H9 (cell line): ENCODE measurements at regions not wholly inside any gene's neighbourhood (a gene's known extent, or its start where the extent isn't known, plus 50 kb on each side); places are given as distances from the start of the nearest gene placed in this dataset.

Experiments used
- DNase-seq: peaks from one replicate; pipeline ENCODE4 v3.0.0-alpha.2; 2017
- H2AFZ ChIP-seq: one replicate; pipeline ENCODE4 v1.6.1; 2013; ENCODE audit warnings: mild to moderate bottlenecking, low read length, control low read depth, moderate library complexity
- H2AK5ac ChIP-seq: 2 replicates; pipeline ENCODE4 v1.6.1; 2013; ENCODE audit warnings: low read length, control low read depth, mixed read lengths; ENCODE audit not compliant: insufficient read length
- H2BK120ac ChIP-seq: one replicate; pipeline ENCODE4 v1.6.1; 2013; ENCODE audit warnings: low read depth, mild to moderate bottlenecking, low read length, control low read depth, inconsistent platforms; ENCODE audit not compliant: poor library complexity, severe bottlenecking
- H2BK12ac ChIP-seq: 2 replicates; pipeline ENCODE4 v1.6.1; 2013; ENCODE audit warnings: low read length, control low read depth, mixed read lengths, low read depth; ENCODE audit not compliant: insufficient read length
- H2BK15ac ChIP-seq: 2 replicates; pipeline ENCODE4 v1.6.1; 2013; ENCODE audit warnings: low read depth, low read length, control low read depth
- H2BK20ac ChIP-seq: one replicate; pipeline ENCODE4 v1.6.1; 2013; ENCODE audit warnings: low read depth, mild to moderate bottlenecking, low read length, control low read depth, inconsistent platforms; ENCODE audit not compliant: poor library complexity, severe bottlenecking
- H2BK5ac ChIP-seq: 2 replicates; pipeline ENCODE4 v1.6.1; 2013; ENCODE audit warnings: low read length, control low read depth, mixed read lengths; ENCODE audit not compliant: insufficient read length
- H3K14ac ChIP-seq: 2 replicates; pipeline ENCODE4 v1.6.1; 2013; ENCODE audit warnings: low read length, control low read depth; ENCODE audit not compliant: insufficient read depth
- H3K18ac ChIP-seq: 2 replicates; pipeline ENCODE4 v1.6.1; 2013; ENCODE audit warnings: low read depth, mild to moderate bottlenecking, mixed read lengths, low read length, control low read depth; ENCODE audit not compliant: insufficient read length
- H3K23ac ChIP-seq: 2 replicates; pipeline ENCODE4 v1.6.1; 2013; ENCODE audit warnings: low read length, control low read depth, mixed read lengths, low read depth; ENCODE audit not compliant: insufficient read length
- H3K23me2 ChIP-seq: 2 replicates; pipeline ENCODE4 v1.6.1; 2013; ENCODE audit warnings: low read depth, mild to moderate bottlenecking, mixed read lengths, low read length, control low read depth; ENCODE audit not compliant: insufficient read length, poor library complexity, severe bottlenecking
- H3K27ac ChIP-seq: 2 replicates; pipeline ENCODE4 v1.5.1; 2013; ENCODE audit warnings: low read length, control low read depth, mixed read lengths, low read depth; ENCODE audit not compliant: insufficient read length
- H3K27me3 ChIP-seq: 2 replicates; pipeline ENCODE4 v1.6.1; 2013; ENCODE audit warnings: low read length, control low read depth, inconsistent platforms; ENCODE audit not compliant: insufficient read depth
- H3K4ac ChIP-seq: 2 replicates; pipeline ENCODE4 v1.6.1; 2013; ENCODE audit warnings: low read depth, mild to moderate bottlenecking, control low read depth, inconsistent platforms, low read length, moderate library complexity
- H3K4me1 ChIP-seq: 2 replicates; pipeline ENCODE4 v1.6.1; 2013; ENCODE audit warnings: low read length, control low read depth, inconsistent platforms; ENCODE audit not compliant: insufficient read depth
- H3K4me2 ChIP-seq: 2 replicates; pipeline ENCODE4 v1.6.1; 2013; ENCODE audit warnings: low read length, control low read depth, mixed read lengths; ENCODE audit not compliant: insufficient read length, insufficient read depth
- H3K56ac ChIP-seq: 2 replicates; pipeline ENCODE4 v1.6.1; 2013; ENCODE audit warnings: low read depth, mild to moderate bottlenecking, mixed read lengths, low read length, control low read depth; ENCODE audit not compliant: insufficient read length
- H3K79me1 ChIP-seq: 2 replicates; pipeline ENCODE4 v1.6.1; 2013; ENCODE audit warnings: low read depth, mild to moderate bottlenecking, moderate library complexity, low read length, control low read depth, inconsistent platforms; ENCODE audit not compliant: insufficient read depth, poor library complexity, severe bottlenecking
- H3K79me2 ChIP-seq: 2 replicates; pipeline ENCODE4 v1.6.1; 2013; ENCODE audit warnings: low read length, control low read depth, inconsistent platforms; ENCODE audit not compliant: insufficient read depth
- H3K9ac ChIP-seq: 2 replicates; pipeline ENCODE4 v1.6.1; 2013; ENCODE audit warnings: low read length, control low read depth, mixed read lengths; ENCODE audit not compliant: insufficient read length; ENCODE audit errors: extremely low read depth
- H3K9me3 ChIP-seq: one replicate; pipeline ENCODE4 v1.6.1; 2013; ENCODE audit warnings: low read depth, low read length, inconsistent platforms; ENCODE audit not compliant: control insufficient read depth
- H3T11ph ChIP-seq: one replicate; pipeline ENCODE4 v1.6.1; 2013; ENCODE audit warnings: mild to moderate bottlenecking, low read length, control low read depth, inconsistent platforms
- H4K20me1 ChIP-seq: one replicate; pipeline ENCODE4 v1.6.1; 2013; ENCODE audit not compliant: control insufficient read depth, insufficient read length, insufficient read depth
- H4K5ac ChIP-seq: 2 replicates; pipeline ENCODE4 v1.6.1; 2013; ENCODE audit warnings: low read depth, mild to moderate bottlenecking, mixed read lengths, low read length, control low read depth; ENCODE audit not compliant: insufficient read length
- H4K8ac ChIP-seq: replicated peaks from 2 replicates; pipeline ENCODE4 v1.6.1; 2013; ENCODE audit warnings: low read length, control low read depth, mixed read lengths, low read depth; ENCODE audit not compliant: insufficient read length
- H4K91ac ChIP-seq: 2 replicates; pipeline ENCODE4 v1.6.1; 2013; ENCODE audit warnings: low read depth, mild to moderate bottlenecking, moderate library complexity, mixed read lengths, low read length, control low read depth; ENCODE audit not compliant: insufficient read length
- H3K27ac Mint-ChIP-seq, 3 experiments: 2 replicates in 2 of 3; 3 replicates in 1 of 3; pipeline ENCODE4 v1.8.0; 2020 to 2021; ENCODE audit warnings: mixed read lengths in 3 of 3, mild to moderate bottlenecking in 1 of 3, moderate library complexity in 1 of 3
- H3K27me3 Mint-ChIP-seq: 2 replicates; pipeline ENCODE4 v1.8.0; 2021; ENCODE audit warnings: low read depth, mild to moderate bottlenecking, moderate library complexity, mixed read lengths
- H3K36me3 Mint-ChIP-seq, 3 experiments: 2 replicates in 2 of 3; 3 replicates in 1 of 3; pipeline ENCODE4 v1.8.0; 2020 to 2021; ENCODE audit warnings: low read depth in 3 of 3, mixed read lengths in 3 of 3; ENCODE audit not compliant: insufficient read depth in 1 of 3
- H3K4me1 Mint-ChIP-seq, 2 experiments: 2 replicates each; pipeline ENCODE4 v1.8.0; 2020; ENCODE audit warnings: mixed read lengths in 2 of 2
- H3K4me3 Mint-ChIP-seq, 2 experiments: 2 replicates in 1 of 2; 3 replicates in 1 of 2; pipeline ENCODE4 v1.8.0; 2020 to 2021; ENCODE audit warnings: mild to moderate bottlenecking in 2 of 2, mixed read lengths in 2 of 2, moderate library complexity in 1 of 2
- H3K9me3 Mint-ChIP-seq, 2 experiments: 2 replicates in 1 of 2; 3 replicates in 1 of 2; pipeline ENCODE4 v1.8.0; 2020; ENCODE audit warnings: mild to moderate bottlenecking in 2 of 2, mixed read lengths in 2 of 2, moderate library complexity in 1 of 2
- WGBS: extraction: QIAGEN DNeasy Blood & Tissue Kit; methylation state at CpG from one replicate; pipeline ENCODE4 v1.1.7; 2013; ENCODE audit warnings: missing lambda C conversion rate, low lambda C conversion rate, mixed read lengths; ENCODE audit not compliant: insufficient read length; ENCODE audit errors: extremely low coverage; 5-methylcytosine and 5-hydroxymethylcytosine counted together
- TF ChIP-seq, protein P1 (sequence below): fragments of 200-600 bp; sonication (generic); conservative IDR thresholded peaks from 3 replicates; pipeline ENCODE4 v1.8.0; 2021; ENCODE audit warnings: antibody characterized with exemption, mild to moderate bottlenecking

DNA sequence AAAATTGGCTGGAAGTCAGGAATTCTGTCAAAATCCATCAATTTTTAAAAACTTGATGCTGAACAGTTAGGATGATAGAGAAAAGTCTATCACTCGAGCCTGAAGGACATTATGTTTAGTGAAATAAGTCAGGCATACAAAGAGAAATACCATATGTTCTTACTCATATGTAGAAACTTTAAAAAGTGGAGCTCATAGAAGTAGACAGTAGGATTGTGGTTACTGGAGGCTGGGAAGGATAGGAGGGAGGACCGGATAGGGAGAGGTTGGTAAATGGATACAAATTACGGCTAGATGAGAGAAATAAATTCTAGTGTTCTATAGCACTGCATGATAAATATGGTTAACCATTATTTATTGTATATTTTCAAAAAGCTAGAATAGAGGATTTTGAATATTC lies 389.5 kb upstream of the RASGRP1 start:
- H4K91ac ChIP-seq, result no peak overlapping the region
- no CpG with 5 or more reads among the region's 3 CpGs for WGBS
- no peaks in the 10 kb centered on the region for H3K27me3 ChIP-seq
- no peak overlapping the region for H2BK15ac ChIP-seq
- no peak overlapping the region for H2BK5ac ChIP-seq
- no peak overlapping the region for H2BK20ac ChIP-seq
- no peaks in the 10 kb centered on the region for H3K9me3 ChIP-seq
- TF ChIP-seq, protein P1, sequence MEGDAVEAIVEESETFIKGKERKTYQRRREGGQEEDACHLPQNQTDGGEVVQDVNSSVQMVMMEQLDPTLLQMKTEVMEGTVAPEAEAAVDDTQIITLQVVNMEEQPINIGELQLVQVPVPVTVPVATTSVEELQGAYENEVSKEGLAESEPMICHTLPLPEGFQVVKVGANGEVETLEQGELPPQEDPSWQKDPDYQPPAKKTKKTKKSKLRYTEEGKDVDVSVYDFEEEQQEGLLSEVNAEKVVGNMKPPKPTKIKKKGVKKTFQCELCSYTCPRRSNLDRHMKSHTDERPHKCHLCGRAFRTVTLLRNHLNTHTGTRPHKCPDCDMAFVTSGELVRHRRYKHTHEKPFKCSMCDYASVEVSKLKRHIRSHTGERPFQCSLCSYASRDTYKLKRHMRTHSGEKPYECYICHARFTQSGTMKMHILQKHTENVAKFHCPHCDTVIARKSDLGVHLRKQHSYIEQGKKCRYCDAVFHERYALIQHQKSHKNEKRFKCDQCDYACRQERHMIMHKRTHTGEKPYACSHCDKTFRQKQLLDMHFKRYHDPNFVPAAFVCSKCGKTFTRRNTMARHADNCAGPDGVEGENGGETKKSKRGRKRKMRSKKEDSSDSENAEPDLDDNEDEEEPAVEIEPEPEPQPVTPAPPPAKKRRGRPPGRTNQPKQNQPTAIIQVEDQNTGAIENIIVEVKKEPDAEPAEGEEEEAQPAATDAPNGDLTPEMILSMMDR, result no peak
- no peaks in the 10 kb centered on the region for H3K23me2 ChIP-seq
- H3K14ac ChIP-seq, result no peak overlapping the region
- no peak overlapping the region for H3K27ac ChIP-seq
- H4K5ac ChIP-seq, result no peak overlapping the region
- no peak overlapping the region for H2AFZ ChIP-seq
- H2AK5ac ChIP-seq, result no peak overlapping the region
- no peaks in the 10 kb centered on the region for H3K9me3 Mint-ChIP-seq
- no peak overlapping the region for H3K4me2 ChIP-seq
- H3K36me3 Mint-ChIP-seq, result no peaks in the 10 kb centered on the region
- H3T11ph ChIP-seq, result no peak overlapping the region
- H3K23ac ChIP-seq, result no peak overlapping the region
- H3K9ac ChIP-seq, result no peak overlapping the region
- no peak overlapping the region for H3K56ac ChIP-seq
- H3K4me1 ChIP-seq, result no peaks in the 10 kb centered on the region; the same call in 1 of the 2 replicates
- H4K20me1 ChIP-seq, result no peaks in the 10 kb centered on the region
- H3K18ac ChIP-seq, result no peak overlapping the region
- H3K4me1 Mint-ChIP-seq, result peaks cover 0 to 7% of the 10 kb centered on the region in 2 experiments; a peak in 2 of 4 replicates
- no peaks in the 10 kb centered on the region for H3K79me2 ChIP-seq
- H2BK120ac ChIP-seq, result no peak overlapping the region
- DNase-seq, result no peak
- no peak overlapping the region for H2BK12ac ChIP-seq
- no peak overlapping the region for H4K8ac ChIP-seq
- H3K4me3 Mint-ChIP-seq, result no peak overlapping the region
- no peak overlapping the region for H3K4ac ChIP-seq
- H3K27ac Mint-ChIP-seq, result no peak overlapping the region
- no peaks in the 10 kb centered on the region for H3K27me3 Mint-ChIP-seq
- no peaks in the 10 kb centered on the region for H3K79me1 ChIP-seq
